ENCODE measurements at regions not wholly inside any gene's neighbourhood (a gene's known extent, or its start where the extent isn't known, plus 50 kb on each side); places are given as distances from the start of the nearest gene placed in this dataset.

- TF ChIP-seq FOS (IDR thresholded peaks at IDR 0.05; ENCODE audit: borderline replicate concordance, insufficient read depth, low read length) (no peak), POLR2AphosphoS5 (IDR thresholded peaks at IDR 0.05; ENCODE audit: insufficient read depth, low read depth, low read length) (no peak), EZH2 (IDR thresholded peaks at IDR 0.05; ENCODE audit: borderline replicate concordance, low read depth, low read length, severe bottlenecking) (no peak), MYC (IDR thresholded peaks at IDR 0.05; ENCODE audit: low read depth, low read length) (no peak), JUN (IDR thresholded peaks at IDR 0.05; ENCODE audit: borderline replicate concordance, insufficient read depth, insufficient read length, low read depth) (no peak), CTCF (IDR thresholded peaks at IDR 0.05; ENCODE audit: extremely low read depth in 1 of 2, insufficient read depth in 1 of 2, low read depth in 1 of 2, low read length in 2 of 2) (no peak), POLR2A (IDR thresholded peaks at IDR 0.05; ENCODE audit: low read depth, low read length) (no peak), GATA2 (IDR thresholded peaks at IDR 0.05; ENCODE audit: insufficient read depth, insufficient read length, low read depth, low read length) (no peak)
- TF ChIP-seq, protein P1, sequence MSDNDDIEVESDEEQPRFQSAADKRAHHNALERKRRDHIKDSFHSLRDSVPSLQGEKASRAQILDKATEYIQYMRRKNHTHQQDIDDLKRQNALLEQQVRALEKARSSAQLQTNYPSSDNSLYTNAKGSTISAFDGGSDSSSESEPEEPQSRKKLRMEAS (IDR thresholded peaks at IDR 0.05; ENCODE audit: insufficient read depth, insufficient read length), result no peak
- H3K9me3 ChIP-seq (replicated peaks; ENCODE audit: control insufficient read depth, insufficient read depth, low read length), result no peaks in the 10 kb centered on the region
- no TSS peak for BruUV-seq (replicated peaks)
- H3K4me3 ChIP-seq (replicated peaks in 1 of 3; ENCODE audit: insufficient read depth in 1 of 3, low read depth in 1 of 3, low read length in 3 of 3), result no peak overlapping the region
- DNase-seq (ENCODE audit: low read depth, low spot score) (no peak), FAIRE-seq (no peak)
- H3K9me1 ChIP-seq (replicated peaks; ENCODE audit: control insufficient read depth, extremely low read depth, insufficient read depth, low read length), result no peaks in the 10 kb centered on the region
- H3K4me2 ChIP-seq (ENCODE audit: insufficient read depth, low read length), result no peak overlapping the region
- dilution Hi-C loops (cut with MboI; ENCODE audit: extremely low pct_ligation_motif_present, low sequenced_read_pairs) (no loop called here), intact Hi-C loops (cut with micrococcal nuclease) (no loop called here)
- H3K4me1 ChIP-seq (ENCODE audit: control insufficient read depth, extremely low read depth, insufficient read depth, low read length), result no peaks in the 10 kb centered on the region
- H3K79me2 ChIP-seq (ENCODE audit: control insufficient read depth, insufficient read depth, low read length), result no peaks in the 10 kb centered on the region
- H3K27ac ChIP-seq (ENCODE audit: insufficient read depth, low read depth, low read length), result no peak overlapping the region
- POLR2A ChIA-PET, result no interaction called here
- H3K36me3 ChIP-seq (ENCODE audit: control insufficient read depth in 2 of 2, extremely low read depth in 1 of 2, insufficient read depth in 2 of 2, low read length in 2 of 2), result no peaks in the 10 kb centered on the region
- H3K27me3 ChIP-seq (ENCODE audit: control insufficient read depth in 2 of 2, insufficient read depth in 2 of 2, low read length in 2 of 2), result no peaks in the 10 kb centered on the region
- no peak overlapping the region for H3K9ac ChIP-seq (replicated peaks; ENCODE audit: extremely low read depth, insufficient read depth, low read length)
- no peak overlapping the region for H2AFZ ChIP-seq (ENCODE audit: low read depth, low read length)
- CTCF ChIA-PET, result no interaction called here
- H4K20me1 ChIP-seq (replicated peaks; ENCODE audit: control insufficient read depth, extremely low read depth, insufficient read depth, low read length), result no peaks in the 10 kb centered on the region
Observed at GRCh38 chr17:13678361-13678760, 76.6 kb upstream of the HS3ST3A1 start.

Data from endothelial cell of umbilical vein (primary cell).